Ovary (tissue), 3 donors: ENCODE measurements at regions not wholly inside any gene's neighbourhood (a gene's known extent, or its start where the extent isn't known, plus 50 kb on each side); places are given as distances from the start of the nearest gene placed in this dataset.

Source experiments
- EP300 ChIP-seq: sonication (generic); formaldehyde crosslinking; IDR thresholded peaks from one replicate; pipeline ENCODE4 v1.6.1; 2017; ENCODE audit warnings: antibody characterized with exemption
- TF ChIP-seq, protein P1 (sequence below), 3 donors: fragments of 450-650 bp in 2 of 3; fragments of 200-600 bp in 1 of 3; IDR thresholded peaks; one replicate each; pipeline versions ENCODE4 v1.5.1 to v1.8.0; 2016 to 2022; ENCODE audit warnings: antibody characterized with exemption in 3 of 3, mild to moderate bottlenecking in 1 of 3
- donor health status: DM: no; HTN: no; CAD: no.

DNA sequence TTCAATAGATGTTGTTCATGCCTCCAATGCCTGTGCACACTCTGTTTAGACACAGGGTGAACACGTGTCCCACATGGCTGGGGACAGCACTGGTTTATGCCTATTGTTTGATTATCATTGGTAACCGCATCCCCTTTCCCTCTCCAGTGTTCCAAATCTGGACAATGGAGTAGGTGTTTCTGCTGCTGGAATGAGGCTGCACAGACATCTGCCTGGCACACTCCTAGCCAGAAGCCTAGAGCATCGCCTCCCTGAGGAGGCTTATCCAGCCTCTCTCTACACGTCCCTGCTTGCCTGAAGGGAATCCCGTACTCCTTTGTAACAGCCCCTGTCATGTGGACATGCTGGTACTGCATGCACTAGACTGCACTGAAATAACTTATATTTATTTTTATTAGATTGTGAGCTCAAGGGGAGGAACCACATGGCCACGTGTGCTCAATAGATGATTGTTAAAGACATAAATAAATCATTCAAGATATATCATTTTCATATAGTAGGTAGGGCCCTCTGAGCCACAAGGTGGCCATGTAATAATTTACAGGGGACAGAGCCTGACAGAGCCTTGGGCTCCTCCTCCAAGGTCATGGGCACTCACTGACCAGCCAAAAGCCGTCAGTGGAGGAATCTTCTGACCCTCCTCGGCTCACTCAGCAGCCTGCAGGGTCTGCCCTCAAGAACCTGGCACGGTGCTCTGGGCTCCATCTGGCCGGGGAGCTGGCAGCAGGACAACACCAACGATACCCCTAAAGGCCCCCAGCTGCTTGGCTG is 310.9 kb upstream of the ZNF32 start:
- TF ChIP-seq, protein P1, sequence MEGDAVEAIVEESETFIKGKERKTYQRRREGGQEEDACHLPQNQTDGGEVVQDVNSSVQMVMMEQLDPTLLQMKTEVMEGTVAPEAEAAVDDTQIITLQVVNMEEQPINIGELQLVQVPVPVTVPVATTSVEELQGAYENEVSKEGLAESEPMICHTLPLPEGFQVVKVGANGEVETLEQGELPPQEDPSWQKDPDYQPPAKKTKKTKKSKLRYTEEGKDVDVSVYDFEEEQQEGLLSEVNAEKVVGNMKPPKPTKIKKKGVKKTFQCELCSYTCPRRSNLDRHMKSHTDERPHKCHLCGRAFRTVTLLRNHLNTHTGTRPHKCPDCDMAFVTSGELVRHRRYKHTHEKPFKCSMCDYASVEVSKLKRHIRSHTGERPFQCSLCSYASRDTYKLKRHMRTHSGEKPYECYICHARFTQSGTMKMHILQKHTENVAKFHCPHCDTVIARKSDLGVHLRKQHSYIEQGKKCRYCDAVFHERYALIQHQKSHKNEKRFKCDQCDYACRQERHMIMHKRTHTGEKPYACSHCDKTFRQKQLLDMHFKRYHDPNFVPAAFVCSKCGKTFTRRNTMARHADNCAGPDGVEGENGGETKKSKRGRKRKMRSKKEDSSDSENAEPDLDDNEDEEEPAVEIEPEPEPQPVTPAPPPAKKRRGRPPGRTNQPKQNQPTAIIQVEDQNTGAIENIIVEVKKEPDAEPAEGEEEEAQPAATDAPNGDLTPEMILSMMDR (IDR thresholded peaks at IDR 0.05): no peak
- no peak for TF ChIP-seq EP300
